Neural progenitor cell (in vitro differentiated cells): ENCODE measurements at regions not wholly inside any gene's neighbourhood (a gene's known extent, or its start where the extent isn't known, plus 50 kb on each side); places are given as distances from the start of the nearest gene placed in this dataset.

Source experiments
- DNase-seq: peaks from one replicate; pipeline ENCODE4 v3.0.0-alpha.2; 2016; ENCODE audit warnings: low spot score
- H2AFZ ChIP-seq: fragments of 200-600 bp; sonication (generic); replicated peaks from 2 replicates; pipeline ENCODE4 v1.6.1; 2016; ENCODE audit warnings: antibody characterized with exemption
- H3F3A ChIP-seq: fragments of 200-600 bp; sonication (generic); 2 replicates; pipeline ENCODE4 v1.6.1; 2016; ENCODE audit warnings: antibody characterized with exemption, low read depth
- H3K27ac ChIP-seq: fragments of 200-600 bp; sonication (generic); 2 replicates; pipeline ENCODE4 v1.5.1; 2016; ENCODE audit warnings: mild to moderate bottlenecking
- H3K27me3 ChIP-seq: fragments of 200-600 bp; sonication (generic); 2 replicates; pipeline ENCODE4 v1.6.1; 2016; ENCODE audit warnings: mild to moderate bottlenecking, moderate library complexity
- H3K36me3 ChIP-seq: fragments of 200-600 bp; sonication (generic); 2 replicates; pipeline ENCODE4 v1.5.1; 2016
- H3K4me1 ChIP-seq: fragments of 200-600 bp; sonication (generic); 2 replicates; pipeline ENCODE4 v1.6.1; 2016; ENCODE audit warnings: mixed run types
- H3K4me2 ChIP-seq: fragments of 200-600 bp; sonication (generic); 2 replicates; pipeline ENCODE4 v1.6.1; 2016
- H3K4me3 ChIP-seq: fragments of 200-600 bp; sonication (generic); 2 replicates; pipeline ENCODE4 v1.5.1; 2016
- H3K79me2 ChIP-seq: fragments of 200-600 bp; sonication (generic); 2 replicates; pipeline ENCODE4 v1.6.1; 2016; ENCODE audit warnings: low read depth
- H3K9ac ChIP-seq: fragments of 200-600 bp; sonication (generic); 2 replicates; pipeline ENCODE4 v1.6.1; 2016
- H3K9me3 ChIP-seq: fragments of 200-600 bp; sonication (generic); 2 replicates; pipeline ENCODE4 v1.5.1; 2016; ENCODE audit warnings: low read depth
- H4K20me1 ChIP-seq: fragments of 200-600 bp; sonication (generic); 2 replicates; pipeline ENCODE4 v1.6.1; 2016; ENCODE audit warnings: low read depth
- H3K27ac Mint-ChIP-seq: 3 replicates; pipeline ENCODE4 v1.8.0; 2021; ENCODE audit warnings: mixed read lengths
- H3K27me3 Mint-ChIP-seq: 2 replicates; pipeline ENCODE4 v1.8.0; 2022; ENCODE audit warnings: low read depth, mild to moderate bottlenecking, inconsistent platforms, moderate library complexity, mixed read lengths; ENCODE audit not compliant: insufficient read depth
- H3K36me3 Mint-ChIP-seq: 3 replicates; pipeline ENCODE4 v1.8.0; 2021; ENCODE audit warnings: mixed read lengths
- H3K4me1 Mint-ChIP-seq: 3 replicates; pipeline ENCODE4 v1.8.0; 2021; ENCODE audit warnings: mixed read lengths
- H3K4me3 Mint-ChIP-seq: 3 replicates; pipeline ENCODE4 v1.8.0; 2021; ENCODE audit warnings: mild to moderate bottlenecking, moderate library complexity, mixed read lengths
- H3K9me3 Mint-ChIP-seq: 3 replicates; pipeline ENCODE4 v1.8.0; 2020; ENCODE audit warnings: mixed read lengths
- EZH2 ChIP-seq: fragments of 200-600 bp; sonication (generic); IDR thresholded peaks from 2 replicates; pipeline ENCODE4 v1.6.1; 2017; ENCODE audit warnings: antibody characterized with exemption, mild to moderate bottlenecking, moderate library complexity
- EZH2phosphoT487 ChIP-seq: fragments of 200-600 bp; sonication (generic); IDR thresholded peaks from 2 replicates; pipeline ENCODE4 v1.6.1; 2017; ENCODE audit warnings: antibody characterized with exemption
- TF ChIP-seq, protein P1 (sequence below): fragments of 200-600 bp; sonication (generic); IDR thresholded peaks from 2 replicates; pipeline ENCODE4 v1.5.1; 2017; ENCODE audit warnings: antibody characterized with exemption, mild to moderate bottlenecking

DNA sequence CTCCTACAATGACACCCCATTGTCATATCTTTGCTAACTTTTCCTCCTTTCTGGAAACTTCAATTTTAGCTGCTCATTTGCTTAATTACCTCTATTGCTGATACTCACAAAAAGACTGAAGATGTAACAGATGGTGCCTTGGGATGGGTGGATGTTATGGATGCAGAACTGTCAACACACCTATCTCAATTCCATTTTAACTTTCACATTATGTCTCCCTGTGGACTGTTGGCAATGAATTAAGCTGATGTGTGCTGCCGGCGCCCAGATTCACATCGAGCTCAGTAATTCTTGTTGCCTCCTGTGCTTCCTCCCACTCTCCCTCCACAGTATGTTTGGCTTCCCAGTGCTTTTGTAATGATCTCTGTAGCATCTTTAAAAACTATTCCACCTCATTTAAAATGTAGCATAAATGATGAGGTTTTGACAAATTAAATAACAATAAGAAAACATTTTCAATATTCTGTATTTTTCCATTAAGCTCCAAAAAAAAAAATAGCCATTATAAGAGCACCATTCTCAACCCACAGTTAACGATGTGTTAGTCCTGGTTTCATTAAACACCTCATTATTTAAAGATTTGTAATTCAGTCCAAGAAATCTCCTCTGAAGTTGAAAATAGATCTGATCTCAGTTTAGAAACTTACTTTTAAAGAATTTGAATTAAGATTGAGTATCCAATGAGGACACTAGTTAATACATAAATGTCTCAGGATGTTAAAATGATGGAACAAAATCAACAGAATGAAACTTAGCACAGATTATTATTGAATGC is 99.9 kb upstream of the FAM216B start:
- no peaks in the 10 kb centered on the region for H3K4me1 ChIP-seq
- H3K36me3 ChIP-seq, result no peaks in the 10 kb centered on the region
- H3F3A ChIP-seq, result no peaks in the 10 kb centered on the region
- H2AFZ ChIP-seq, result no peak overlapping the region
- no peak overlapping the region for H3K27ac ChIP-seq
- no peaks in the 10 kb centered on the region for H3K27me3 ChIP-seq
- no peak overlapping the region for H3K4me3 ChIP-seq
- H3K4me3 Mint-ChIP-seq, result no peak overlapping the region
- H3K27me3 Mint-ChIP-seq, result peaks cover 3% of the 10 kb centered on the region
- H3K9me3 ChIP-seq, result no peaks in the 10 kb centered on the region
- no peak overlapping the region for H3K4me2 ChIP-seq
- no peaks in the 10 kb centered on the region for H4K20me1 ChIP-seq
- H3K36me3 Mint-ChIP-seq, result no peaks in the 10 kb centered on the region
- H3K9me3 Mint-ChIP-seq, result no peaks in the 10 kb centered on the region
- no peak overlapping the region for H3K9ac ChIP-seq
- H3K27ac Mint-ChIP-seq, result no peak overlapping the region
- H3K79me2 ChIP-seq, result no peaks in the 10 kb centered on the region
- TF ChIP-seq EZH2phosphoT487 (no peak), EZH2 (no peak)
- TF ChIP-seq, protein P1, sequence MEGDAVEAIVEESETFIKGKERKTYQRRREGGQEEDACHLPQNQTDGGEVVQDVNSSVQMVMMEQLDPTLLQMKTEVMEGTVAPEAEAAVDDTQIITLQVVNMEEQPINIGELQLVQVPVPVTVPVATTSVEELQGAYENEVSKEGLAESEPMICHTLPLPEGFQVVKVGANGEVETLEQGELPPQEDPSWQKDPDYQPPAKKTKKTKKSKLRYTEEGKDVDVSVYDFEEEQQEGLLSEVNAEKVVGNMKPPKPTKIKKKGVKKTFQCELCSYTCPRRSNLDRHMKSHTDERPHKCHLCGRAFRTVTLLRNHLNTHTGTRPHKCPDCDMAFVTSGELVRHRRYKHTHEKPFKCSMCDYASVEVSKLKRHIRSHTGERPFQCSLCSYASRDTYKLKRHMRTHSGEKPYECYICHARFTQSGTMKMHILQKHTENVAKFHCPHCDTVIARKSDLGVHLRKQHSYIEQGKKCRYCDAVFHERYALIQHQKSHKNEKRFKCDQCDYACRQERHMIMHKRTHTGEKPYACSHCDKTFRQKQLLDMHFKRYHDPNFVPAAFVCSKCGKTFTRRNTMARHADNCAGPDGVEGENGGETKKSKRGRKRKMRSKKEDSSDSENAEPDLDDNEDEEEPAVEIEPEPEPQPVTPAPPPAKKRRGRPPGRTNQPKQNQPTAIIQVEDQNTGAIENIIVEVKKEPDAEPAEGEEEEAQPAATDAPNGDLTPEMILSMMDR, result no peak
- DNase-seq, result no peak
- H3K4me1 Mint-ChIP-seq, result no peaks in the 10 kb centered on the region

DNA sequence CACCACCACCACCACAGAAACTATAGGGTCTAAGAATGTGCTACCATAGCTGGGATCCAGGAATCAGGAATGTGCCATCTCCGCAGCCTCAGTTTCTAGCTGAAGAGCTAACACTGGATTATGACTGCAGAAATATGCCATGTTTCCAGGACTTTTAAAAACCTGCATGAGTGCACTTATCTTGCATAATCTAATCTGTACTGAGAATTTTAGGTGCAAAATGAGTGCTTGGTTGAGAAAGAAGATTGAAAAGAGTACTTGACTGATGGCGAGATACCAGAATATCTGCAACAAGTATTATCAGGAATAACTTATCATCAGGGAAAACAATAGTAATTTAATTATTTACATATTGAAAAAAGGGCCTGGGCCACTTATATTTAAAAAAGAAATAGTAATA is 97.2 kb upstream of the FAM216B start:
- peaks cover 3% of the 10 kb centered on the region for H3K9me3 Mint-ChIP-seq
- H3K36me3 Mint-ChIP-seq, result no peaks in the 10 kb centered on the region
- peaks cover 3% of the 10 kb centered on the region for H3K27me3 Mint-ChIP-seq
- no peak overlapping the region for H3K9ac ChIP-seq
- no peaks in the 10 kb centered on the region for H4K20me1 ChIP-seq
- H3K79me2 ChIP-seq, result no peaks in the 10 kb centered on the region
- H2AFZ ChIP-seq, result no peak overlapping the region
- no peak overlapping the region for H3K4me3 Mint-ChIP-seq
- no peak overlapping the region for H3K4me3 ChIP-seq
- H3F3A ChIP-seq, result no peaks in the 10 kb centered on the region
- TF ChIP-seq, protein P1, result no peak
- TF ChIP-seq EZH2phosphoT487 (no peak), EZH2 (no peak)
- H3K9me3 ChIP-seq, result no peaks in the 10 kb centered on the region
- no peaks in the 10 kb centered on the region for H3K36me3 ChIP-seq
- H3K4me1 Mint-ChIP-seq, result no peaks in the 10 kb centered on the region
- H3K4me2 ChIP-seq, result no peak overlapping the region
- no peak overlapping the region for H3K27ac ChIP-seq
- H3K4me1 ChIP-seq, result no peaks in the 10 kb centered on the region
- H3K27ac Mint-ChIP-seq, result no peak overlapping the region
- no peaks in the 10 kb centered on the region for H3K27me3 ChIP-seq
- no peak for DNase-seq

DNA sequence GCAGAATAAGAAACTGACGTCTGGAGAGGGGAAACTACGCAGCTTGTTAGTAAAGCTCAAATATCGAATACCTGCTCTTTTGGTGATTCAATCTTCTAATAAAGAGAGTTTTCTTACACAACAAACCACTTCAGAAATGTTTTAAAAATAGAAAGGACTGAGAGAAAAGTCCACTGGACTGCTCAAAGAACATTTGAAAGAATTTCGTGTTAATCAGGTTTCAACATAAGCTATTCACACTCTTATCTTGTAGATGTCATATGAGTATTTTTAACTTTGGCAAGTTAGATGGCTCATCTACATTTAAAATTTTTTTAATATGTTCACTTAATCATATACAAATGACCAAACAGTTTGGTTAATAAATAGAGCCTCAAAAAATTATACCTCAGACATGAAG is 95.6 kb upstream of the FAM216B start:
- peaks cover 3% of the 10 kb centered on the region for H3K9me3 Mint-ChIP-seq
- no peak overlapping the region for H3K4me2 ChIP-seq

More for the DNA sequence above, 95.6 kb upstream of the FAM216B start:
- Histone ChIP-seq H3F3A (no peaks in the 10 kb centered on the region), H3K79me2 (no peaks in the 10 kb centered on the region), H3K27me3 (no peaks in the 10 kb centered on the region), H3K9ac (no peak overlapping the region), H3K4me3 (no peak overlapping the region), H3K27ac (no peak overlapping the region), H4K20me1 (no peaks in the 10 kb centered on the region), H3K4me1 (no peaks in the 10 kb centered on the region), H3K9me3 (no peaks in the 10 kb centered on the region), H2AFZ (no peak overlapping the region), H3K36me3 (no peaks in the 10 kb centered on the region)
- no peaks in the 10 kb centered on the region for H3K36me3 Mint-ChIP-seq
- no peak overlapping the region for H3K27ac Mint-ChIP-seq
- H3K4me1 Mint-ChIP-seq, result no peaks in the 10 kb centered on the region
- H3K4me3 Mint-ChIP-seq, result no peak overlapping the region
- peaks cover under 1% of the 10 kb centered on the region for H3K27me3 Mint-ChIP-seq
- TF ChIP-seq EZH2 (no peak), EZH2phosphoT487 (no peak)
- TF ChIP-seq, protein P1, result no peak
- DNase-seq, result no peak
